ENCODE measurements at regions not wholly inside any gene's neighbourhood (a gene's known extent, or its start where the extent isn't known, plus 50 kb on each side); places are given as distances from the start of the nearest gene placed in this dataset.

DNA sequence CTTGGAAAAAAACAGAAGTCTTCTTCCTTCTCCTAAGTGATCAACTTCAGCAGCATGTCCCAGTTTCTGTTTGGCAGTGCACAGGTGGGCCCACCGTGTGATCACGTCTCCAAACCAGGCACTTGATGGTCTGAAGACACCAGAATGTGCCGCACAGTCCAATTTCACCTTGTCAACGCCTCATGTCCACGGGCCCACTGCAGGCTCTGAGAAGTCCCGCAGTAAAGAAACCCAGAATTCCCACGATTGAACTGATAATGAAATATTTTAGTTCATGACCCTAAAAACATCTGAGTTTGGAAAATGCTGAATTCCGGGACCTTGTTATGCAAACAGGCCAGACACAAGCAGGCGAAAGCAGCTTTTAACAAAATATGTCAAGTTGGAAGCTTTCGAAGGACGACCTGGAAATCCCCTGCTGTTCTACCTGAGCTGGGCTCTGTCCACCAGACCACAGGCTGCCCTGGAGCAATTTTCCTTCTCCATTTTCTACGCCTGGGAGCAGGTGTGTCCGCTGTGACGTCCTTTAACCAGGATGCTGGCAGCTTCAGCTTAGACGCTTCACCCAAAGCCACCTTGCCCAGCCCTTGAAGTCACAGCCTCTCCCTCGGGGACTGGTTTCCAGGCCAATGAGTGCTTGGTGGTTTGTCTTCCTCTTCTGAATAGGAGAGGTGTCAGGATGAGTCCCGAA is 167.8 kb upstream of the IQSEC1 start:
- DNase-seq (no peak), ATAC-seq (ENCODE audit: low read depth in 2 of 2) (no peak)
- H3K4me3 Mint-ChIP-seq = no peak overlapping the region
- no peaks in the 10 kb centered on the region for H3K9me3 Mint-ChIP-seq
- peaks cover 0 to 10% (median 3%) of the 10 kb centered on the region in 3 donors for H3K4me1 Mint-ChIP-seq
- H3K27me3 Mint-ChIP-seq = peaks cover 0 to 13% (median 9%) of the 10 kb centered on the region in 3 donors
- H3K27ac Mint-ChIP-seq = no peak overlapping the region
- H3K36me3 Mint-ChIP-seq = no peaks in the 10 kb centered on the region

DNA sequence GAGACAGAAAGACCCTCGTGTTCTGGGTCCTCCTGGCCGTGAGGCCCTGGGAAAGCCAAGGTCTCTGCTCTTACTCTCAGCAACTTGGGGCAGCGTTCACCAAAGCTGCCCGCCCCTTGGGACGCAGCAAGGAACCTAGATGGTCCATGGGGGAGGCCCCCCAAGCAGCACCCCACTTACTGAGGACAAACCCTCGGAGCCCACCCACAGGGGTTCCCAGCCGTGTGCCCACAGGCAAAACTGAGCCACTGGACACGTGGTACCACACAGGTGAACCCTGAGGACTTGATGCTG is 166.2 kb upstream of the IQSEC1 start:
- Mint-ChIP-seq H3K4me1 (peaks cover 14 to 27% (median 19%) of the 10 kb centered on the region in 3 donors), H3K4me3 (no peak overlapping the region), H3K27me3 (peaks cover 0 to 18% (median 9%) of the 10 kb centered on the region in 3 donors), H3K9me3 (no peaks in the 10 kb centered on the region), H3K27ac (no peak overlapping the region), H3K36me3 (no peaks in the 10 kb centered on the region)
- DNase-seq (no peak), ATAC-seq (ENCODE audit: low read depth in 2 of 2) (no peak)

DNA sequence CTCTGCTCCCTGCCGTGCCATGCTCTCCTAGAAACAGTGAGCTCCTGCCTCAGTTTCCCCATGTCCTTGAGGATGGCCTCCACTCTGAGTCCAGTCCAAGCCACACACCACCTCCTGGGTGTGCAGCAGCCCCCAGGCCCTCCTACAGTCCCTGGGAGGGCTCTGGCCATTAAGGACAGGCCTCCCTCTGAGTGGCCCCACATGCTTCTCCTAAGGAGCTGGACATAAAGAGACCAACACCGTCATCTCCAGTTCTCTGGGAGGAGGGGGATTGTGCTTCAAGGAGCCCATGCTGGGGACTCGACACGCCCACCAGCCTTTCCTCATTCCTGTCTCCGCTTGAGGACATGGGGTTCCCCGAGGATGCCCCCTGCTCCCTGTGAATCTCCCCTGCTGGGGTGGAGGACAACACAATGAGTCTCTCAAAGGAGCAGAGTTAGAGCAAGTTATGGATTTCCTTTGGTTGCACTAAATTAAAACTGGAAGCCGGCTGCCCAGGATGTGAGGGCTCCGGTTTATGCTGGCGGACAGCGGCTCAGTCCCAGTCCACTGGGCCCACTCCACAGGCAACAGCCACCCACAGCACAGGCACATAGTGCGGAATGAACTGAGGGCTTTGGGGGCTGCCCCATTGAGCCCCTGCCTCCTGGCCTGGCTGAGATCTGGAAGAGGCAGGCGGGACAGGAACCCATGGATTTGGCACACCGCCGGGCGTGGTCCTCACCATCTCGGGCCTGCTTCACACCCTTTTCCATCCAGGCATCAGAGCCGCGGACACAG is 165.6 kb upstream of the IQSEC1 start:
- ATAC-seq (ENCODE audit: low read depth in 2 of 2) = no peak
- Mint-ChIP-seq H3K4me3 (no peak overlapping the region), H3K9me3 (no peaks in the 10 kb centered on the region), H3K4me1 (peaks cover 19 to 32% (median 25%) of the 10 kb centered on the region in 3 donors), H3K27me3 (peaks cover 0 to 20% (median 9%) of the 10 kb centered on the region in 3 donors), H3K36me3 (no peaks in the 10 kb centered on the region), H3K27ac (peak overlapping the region in 1 of 6 donors; percentile 43)
- no peak for DNase-seq

GRCh38 chr3:13237776-13238490 is 164.7 kb upstream of the IQSEC1 start:
- no peak for DNase-seq
- ATAC-seq (ENCODE audit: low read depth in 2 of 2) = no peak
- no peaks in the 10 kb centered on the region for H3K36me3 Mint-ChIP-seq
- no peak overlapping the region for H3K4me3 Mint-ChIP-seq
- no peak overlapping the region for H3K27ac Mint-ChIP-seq
- H3K4me1 Mint-ChIP-seq = peaks cover 26 to 40% (median 34%) of the 10 kb centered on the region in 3 donors
- H3K9me3 Mint-ChIP-seq = no peaks in the 10 kb centered on the region
- peaks cover 4 to 27% (median 9%) of the 10 kb centered on the region in 3 donors for H3K27me3 Mint-ChIP-seq

DNA sequence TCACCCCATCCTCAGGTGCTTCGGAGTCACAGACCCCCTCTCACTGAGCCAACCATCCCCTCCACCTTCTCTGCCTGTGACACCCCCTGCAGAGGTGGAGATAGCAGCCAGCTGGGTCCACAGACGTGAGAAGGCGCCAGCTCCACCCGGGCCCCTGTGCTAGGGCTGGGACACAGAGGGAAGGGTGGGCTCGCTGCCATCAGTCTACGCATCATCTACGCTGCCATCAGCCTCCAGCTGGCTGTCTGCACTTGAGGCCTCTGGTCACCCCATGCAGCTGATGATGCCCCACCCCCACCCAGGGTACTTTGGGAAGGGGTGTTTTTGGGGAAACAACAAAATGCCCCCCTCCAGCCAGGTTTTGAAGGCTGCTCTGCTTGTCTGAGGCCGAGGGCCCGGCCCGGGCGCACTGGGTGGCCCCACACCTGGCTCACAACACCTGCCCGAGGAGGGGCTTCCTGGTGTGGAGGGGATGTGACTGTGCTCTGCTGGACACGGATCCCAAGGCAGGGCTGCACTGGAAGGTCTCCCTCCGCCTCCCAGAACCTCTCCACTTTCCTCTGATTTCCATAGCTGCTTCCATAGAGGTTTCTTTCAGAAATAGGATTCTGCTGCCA is 163.4 kb upstream of the IQSEC1 start:
- H3K27ac Mint-ChIP-seq = peak overlapping the region in 1 of 6 donors; percentile 47
- peaks cover 29 to 40% (median 34%) of the 10 kb centered on the region in 3 donors for H3K4me1 Mint-ChIP-seq
- no peak for ATAC-seq (ENCODE audit: low read depth in 2 of 2)
- DNase-seq = no peak
- peaks cover 9 to 27% (median 11%) of the 10 kb centered on the region in 3 donors for H3K27me3 Mint-ChIP-seq
- H3K4me3 Mint-ChIP-seq = peak overlapping the region in 2 of 8 donors; percentile 15 to 37
- H3K36me3 Mint-ChIP-seq = no peaks in the 10 kb centered on the region
- H3K9me3 Mint-ChIP-seq = no peaks in the 10 kb centered on the region

- Mint-ChIP-seq H3K4me1 (peaks cover 29 to 40% (median 34%) of the 10 kb centered on the region in 3 donors), H3K4me3 (peak overlapping the region in 6 of 8 donors; percentile 55 to 86 (median 76)), H3K27ac (peak overlapping the region in 2 of 6 donors; percentile 62 to 81), H3K9me3 (no peaks in the 10 kb centered on the region), H3K27me3 (peaks cover 9 to 27% (median 11%) of the 10 kb centered on the region in 3 donors), H3K36me3 (no peaks in the 10 kb centered on the region)
- no peak for ATAC-seq (ENCODE audit: low read depth in 2 of 2)
- DNase-seq = no peak
Observed at GRCh38 chr3:13235897-13236296, 162.7 kb upstream of the IQSEC1 start.

- Mint-ChIP-seq H3K36me3 (no peaks in the 10 kb centered on the region), H3K4me1 (peaks cover 29 to 40% (median 34%) of the 10 kb centered on the region in 3 donors), H3K9me3 (no peaks in the 10 kb centered on the region), H3K27ac (peak overlapping the region in 2 of 6 donors; percentile 19 to 84), H3K27me3 (peaks cover 9 to 27% (median 11%) of the 10 kb centered on the region in 3 donors), H3K4me3 (peak overlapping the region in 7 of 8 donors; percentile 71 to 87 (median 80))
- peak; percentile 67 to 75 for ATAC-seq (ENCODE audit: low read depth in 2 of 2)
- DNase-seq = peak; percentile 21
Observed at GRCh38 chr3:13235079-13235478, 161.8 kb upstream of the IQSEC1 start.

- DNase-seq = no peak
- Mint-ChIP-seq H3K27me3 (peaks cover 9 to 27% (median 11%) of the 10 kb centered on the region in 3 donors), H3K4me1 (peaks cover 29 to 40% (median 34%) of the 10 kb centered on the region in 3 donors), H3K4me3 (peak overlapping the region in 7 of 8 donors; percentile 48 to 87 (median 80)), H3K9me3 (no peaks in the 10 kb centered on the region), H3K36me3 (no peaks in the 10 kb centered on the region), H3K27ac (peak overlapping the region in 4 of 6 donors; percentile 19 to 84 (median 71))
- ATAC-seq (ENCODE audit: low read depth in 2 of 2) = peak; percentile 18 to 34
Observed at GRCh38 chr3:13234666-13235065, 161.4 kb upstream of the IQSEC1 start.

DNA sequence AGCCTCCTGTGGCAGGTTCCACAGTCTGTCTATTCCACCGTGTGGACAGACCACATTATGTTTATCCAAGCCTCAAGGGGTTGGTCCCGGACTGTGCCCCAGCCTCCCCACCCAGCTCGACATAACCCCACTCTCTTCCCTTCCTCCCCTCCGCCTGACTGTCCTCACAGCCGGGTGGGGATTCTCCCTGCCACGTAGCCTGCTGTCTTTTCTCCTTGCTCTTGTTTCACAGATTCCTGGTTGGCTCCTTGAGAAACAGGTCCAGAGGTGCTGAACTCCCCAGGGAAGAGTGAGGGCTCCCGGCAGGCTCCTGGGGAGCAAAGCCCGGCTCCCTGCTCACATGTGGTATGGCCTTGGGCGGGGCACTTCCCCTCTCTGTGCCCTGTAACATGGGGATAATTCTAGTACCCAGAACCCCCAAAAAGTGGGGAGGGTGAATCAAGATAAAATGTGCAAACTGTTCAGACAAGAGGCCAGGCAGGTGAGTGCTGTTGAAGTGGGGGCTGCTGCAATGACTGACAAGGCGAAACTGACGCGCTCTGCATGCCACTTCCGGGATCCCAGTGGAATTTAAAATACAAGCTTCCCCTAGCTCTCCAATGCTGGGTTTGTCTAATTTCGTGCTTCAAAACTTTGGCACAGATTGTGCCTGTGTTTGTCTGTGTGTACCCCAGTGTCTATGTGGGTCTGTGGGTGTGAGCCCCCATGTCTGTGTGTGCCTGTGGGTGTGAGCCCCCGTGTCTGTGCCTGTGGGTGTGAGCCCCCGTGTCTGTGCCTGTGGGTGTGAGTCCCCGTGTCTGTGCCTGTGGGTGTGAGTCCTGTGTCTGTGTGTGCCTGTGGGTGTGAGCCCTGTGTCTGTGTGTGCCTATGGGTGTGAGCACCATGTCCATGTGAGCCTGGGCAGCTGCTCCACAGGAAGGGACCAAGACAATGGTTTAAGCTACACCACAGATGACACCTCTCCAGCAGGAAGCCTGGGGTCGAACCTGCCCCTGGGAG is 160.6 kb upstream of the IQSEC1 start:
- no peaks in the 10 kb centered on the region for H3K9me3 Mint-ChIP-seq
- DNase-seq = no peak
- H3K27ac Mint-ChIP-seq = peak overlapping the region in 4 of 6 donors; percentile 19 to 79 (median 72)
- peak; percentile 32 to 34 for ATAC-seq (ENCODE audit: low read depth in 2 of 2)
- H3K4me3 Mint-ChIP-seq = peak overlapping the region in 7 of 8 donors; percentile 14 to 87 (median 80)
- H3K36me3 Mint-ChIP-seq = no peaks in the 10 kb centered on the region
- H3K27me3 Mint-ChIP-seq = peaks cover 9 to 23% (median 11%) of the 10 kb centered on the region in 3 donors
- H3K4me1 Mint-ChIP-seq = peaks cover 29 to 40% (median 34%) of the 10 kb centered on the region in 3 donors

- Mint-ChIP-seq H3K4me3 (no peak overlapping the region), H3K9me3 (no peaks in the 10 kb centered on the region), H3K36me3 (no peaks in the 10 kb centered on the region), H3K27ac (peak overlapping the region in 2 of 6 donors; percentile 39 to 79), H3K4me1 (peaks cover 29 to 35% (median 34%) of the 10 kb centered on the region in 3 donors), H3K27me3 (peaks cover 0 to 15% (median 11%) of the 10 kb centered on the region in 3 donors)
- ATAC-seq (ENCODE audit: low read depth in 2 of 2) = no peak
- no peak for DNase-seq
Observed at GRCh38 chr3:13231781-13232666, 158.8 kb upstream of the IQSEC1 start.

DNA sequence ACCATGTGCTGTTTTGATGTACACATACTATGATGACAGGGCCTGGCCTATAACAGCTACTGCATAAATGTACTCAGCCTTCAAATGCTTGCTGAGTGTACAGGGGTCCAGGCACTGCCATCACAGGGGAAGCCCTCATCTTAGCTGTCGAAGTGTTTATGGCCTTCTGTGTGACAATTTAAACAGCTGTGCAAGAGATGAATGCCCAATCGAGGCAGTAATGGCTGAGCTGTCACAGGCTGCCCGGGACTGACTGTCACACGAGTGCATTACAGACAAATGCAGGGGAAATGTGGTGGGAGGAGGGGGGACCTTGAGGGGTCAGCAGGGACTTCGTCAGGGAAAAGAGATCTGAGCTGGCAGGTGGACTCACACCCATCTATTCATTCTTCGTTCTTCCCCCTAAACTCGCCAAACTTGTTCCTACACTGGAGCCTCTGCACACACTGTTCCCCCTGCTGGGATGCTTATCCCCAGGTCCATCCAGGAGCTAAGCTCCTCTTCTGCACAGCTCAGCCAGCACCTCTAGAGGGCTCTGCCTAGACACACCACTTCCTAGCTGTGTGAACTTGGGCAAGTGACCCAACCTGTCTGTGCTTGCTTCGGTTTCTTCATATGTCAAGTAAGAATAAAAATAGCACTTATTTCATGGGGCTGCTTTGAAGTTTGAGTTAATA is 156.2 kb upstream of the IQSEC1 start:
- H3K4me1 Mint-ChIP-seq = peaks cover 13 to 16% (median 15%) of the 10 kb centered on the region in 3 donors
- ATAC-seq (ENCODE audit: low read depth in 2 of 2) (peak in 1 of 2 donors; percentile 27), DNase-seq (no peak)
- no peaks in the 10 kb centered on the region for H3K9me3 Mint-ChIP-seq
- no peaks in the 10 kb centered on the region for H3K36me3 Mint-ChIP-seq
- H3K27me3 Mint-ChIP-seq = peaks cover 0 to 15% (median 9%) of the 10 kb centered on the region in 3 donors
- peak overlapping the region in 2 of 6 donors; percentile 1 to 27 for H3K27ac Mint-ChIP-seq
- H3K4me3 Mint-ChIP-seq = no peak overlapping the region

Data from naive B cell (primary cell).